WTC11 (cell line): ENCODE measurements at regions not wholly inside any gene's neighbourhood (a gene's known extent, or its start where the extent isn't known, plus 50 kb on each side); places are given as distances from the start of the nearest gene placed in this dataset.

Experiments used
- ATAC-seq: fragments of 200-7000 bp; cut with Tn5 transposase; 2 replicates; pipeline ENCODE4 v1.10.0; 2021; ENCODE audit warnings: mild to moderate bottlenecking, moderate library complexity
- CTCF ChIA-PET: fragments of 300-600 bp; sonication (Branson Sonifier 250); formaldehyde crosslinking; loops from one replicate; lab custom pipeline; 2021; ENCODE audit warnings: antibody characterized with exemption; lab: Charles Lee
- POLR2A ChIA-PET: fragments of 350-600 bp; sonication (Branson Sonifier 250); formaldehyde crosslinking; loops from one replicate; lab custom pipeline; 2021; ENCODE audit warnings: antibody characterized with exemption; lab: Charles Lee
- DNase-seq: peaks from one replicate; pipeline ENCODE4 v3.0.0; 2021; ENCODE audit warnings: low spot score
- H3K27ac Mint-ChIP-seq: 2 replicates; pipeline ENCODE4 v1.8.0; 2021; ENCODE audit warnings: mixed read lengths
- H3K27me3 Mint-ChIP-seq: 2 replicates; pipeline ENCODE4 v1.8.0; 2021; ENCODE audit warnings: low read depth, mild to moderate bottlenecking, moderate library complexity, mixed read lengths
- H3K36me3 Mint-ChIP-seq: 2 replicates; pipeline ENCODE4 v1.8.0; 2021; ENCODE audit warnings: mixed read lengths
- H3K4me1 Mint-ChIP-seq: 2 replicates; pipeline ENCODE4 v1.8.0; 2022; ENCODE audit warnings: mixed read lengths
- H3K4me3 Mint-ChIP-seq: 2 replicates; pipeline ENCODE4 v1.8.0; 2021; ENCODE audit warnings: mild to moderate bottlenecking, moderate library complexity, mixed read lengths
- H3K9me3 Mint-ChIP-seq: 2 replicates; pipeline ENCODE4 v1.8.0; 2021; ENCODE audit warnings: mixed read lengths
- ATF2 ChIP-seq: sonication (generic); formaldehyde crosslinking; IDR thresholded peaks from 2 replicates; pipeline ENCODE4 v1.8.1; 2022; ENCODE audit warnings: low read depth, missing genetic modification reagents, borderline replicate concordance
- E2F5 ChIP-seq: sonication (generic); formaldehyde crosslinking; IDR thresholded peaks from 2 replicates; pipeline ENCODE4 v1.8.1; 2022; ENCODE audit warnings: mild to moderate bottlenecking, moderate library complexity, missing genetic modification reagents
- ERG ChIP-seq: fragments of 250-450 bp; sonication (Bioruptor Pico); IDR thresholded peaks from 2 replicates; pipeline ENCODE4 v1.8.0; 2021; ENCODE audit warnings: mild to moderate bottlenecking
- JAZF1 ChIP-seq: fragments of 250-450 bp; sonication (Bioruptor Pico); IDR thresholded peaks from 2 replicates; pipeline ENCODE4 v1.9.0; 2021; ENCODE audit warnings: moderate library complexity, mild to moderate bottlenecking, inconsistent platforms
- RELA ChIP-seq: sonication (generic); formaldehyde crosslinking; IDR thresholded peaks from 2 replicates; pipeline ENCODE4 v1.8.1; 2022; ENCODE audit warnings: missing genetic modification reagents, mild to moderate bottlenecking, borderline replicate concordance
- RORB ChIP-seq: fragments of 250-450 bp; sonication (Bioruptor Pico); IDR thresholded peaks from 2 replicates; pipeline ENCODE4 v1.9.0; 2021; ENCODE audit warnings: mild to moderate bottlenecking
- SMAD4 ChIP-seq: sonication (generic); formaldehyde crosslinking; IDR thresholded peaks from 2 replicates; pipeline ENCODE4 v1.8.0; 2022; ENCODE audit warnings: mild to moderate bottlenecking, missing genetic modification reagents
- STAT6 ChIP-seq: sonication (generic); formaldehyde crosslinking; conservative IDR thresholded peaks from 2 replicates; pipeline ENCODE4 v1.8.1; 2023; ENCODE audit warnings: mild to moderate bottlenecking, low read depth, missing genetic modification reagents, moderate library complexity
- TCF7 ChIP-seq: sonication (generic); formaldehyde crosslinking; IDR thresholded peaks from 2 replicates; pipeline ENCODE4 v1.8.0; 2022; ENCODE audit warnings: mild to moderate bottlenecking, low read depth, missing genetic modification reagents, moderate library complexity
- TP53 ChIP-seq: sonication (generic); formaldehyde crosslinking; IDR thresholded peaks from 2 replicates; pipeline ENCODE4 v1.8.1; 2023; ENCODE audit warnings: mild to moderate bottlenecking, missing genetic modification reagents
- ZNF281 ChIP-seq: sonication (generic); formaldehyde crosslinking; IDR thresholded peaks from 2 replicates; pipeline ENCODE4 v1.8.0; 2023; ENCODE audit warnings: mild to moderate bottlenecking, missing genetic modification reagents
- ZNF317 ChIP-seq: sonication (generic); formaldehyde crosslinking; IDR thresholded peaks from 2 replicates; pipeline ENCODE4 v1.8.1; 2023; ENCODE audit warnings: low read depth, mild to moderate bottlenecking, moderate library complexity, missing genetic modification reagents, borderline replicate concordance
- TF ChIP-seq, protein P1 (sequence below): fragments of 250-450 bp; sonication (Bioruptor Pico); IDR thresholded peaks from 2 replicates; pipeline ENCODE4 v1.9.0; 2021; ENCODE audit warnings: mild to moderate bottlenecking, borderline replicate concordance
- TF ChIP-seq, protein P2 (sequence below): sonication (generic); formaldehyde crosslinking; IDR thresholded peaks from 2 replicates; pipeline ENCODE4 v1.8.0; 2023; ENCODE audit warnings: missing genetic modification reagents
- TF ChIP-seq, protein P3 (sequence below): sonication (generic); formaldehyde crosslinking; IDR thresholded peaks from 2 replicates; pipeline ENCODE4 v1.8.1; 2023; ENCODE audit warnings: mild to moderate bottlenecking, missing genetic modification reagents
- TF ChIP-seq, protein P4 (sequence below): fragments of 250-450 bp; sonication (Bioruptor Pico); IDR thresholded peaks from 2 replicates; pipeline ENCODE4 v1.9.0; 2021; ENCODE audit warnings: moderate library complexity, mild to moderate bottlenecking, inconsistent platforms, borderline replicate concordance
- TF ChIP-seq, protein P5 (sequence below): fragments of 250-450 bp; sonication (Bioruptor Pico); conservative IDR thresholded peaks from 2 replicates; pipeline ENCODE4 v1.9.0; 2021; ENCODE audit warnings: mild to moderate bottlenecking

DNA sequence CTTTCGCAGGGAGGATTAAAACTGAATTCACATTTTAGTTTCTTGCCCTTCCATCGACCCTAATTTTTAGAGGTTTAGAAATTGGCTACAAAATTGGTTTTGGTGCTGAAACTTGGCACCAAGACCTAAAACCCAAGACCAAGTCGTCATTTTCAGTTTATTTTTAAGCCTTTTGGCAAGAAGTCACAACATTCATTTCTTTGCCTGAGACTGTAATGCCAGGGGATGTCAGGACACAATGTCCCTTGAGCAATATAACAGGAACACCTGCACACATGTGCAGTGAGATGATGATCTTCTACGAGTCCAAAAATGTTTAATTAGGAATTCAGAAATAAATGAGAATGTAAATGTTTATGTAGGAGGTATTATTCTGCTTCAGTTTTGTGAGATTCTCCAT lies 335.4 kb upstream of the ANKRD30A start:
- TF ChIP-seq, protein P1, sequence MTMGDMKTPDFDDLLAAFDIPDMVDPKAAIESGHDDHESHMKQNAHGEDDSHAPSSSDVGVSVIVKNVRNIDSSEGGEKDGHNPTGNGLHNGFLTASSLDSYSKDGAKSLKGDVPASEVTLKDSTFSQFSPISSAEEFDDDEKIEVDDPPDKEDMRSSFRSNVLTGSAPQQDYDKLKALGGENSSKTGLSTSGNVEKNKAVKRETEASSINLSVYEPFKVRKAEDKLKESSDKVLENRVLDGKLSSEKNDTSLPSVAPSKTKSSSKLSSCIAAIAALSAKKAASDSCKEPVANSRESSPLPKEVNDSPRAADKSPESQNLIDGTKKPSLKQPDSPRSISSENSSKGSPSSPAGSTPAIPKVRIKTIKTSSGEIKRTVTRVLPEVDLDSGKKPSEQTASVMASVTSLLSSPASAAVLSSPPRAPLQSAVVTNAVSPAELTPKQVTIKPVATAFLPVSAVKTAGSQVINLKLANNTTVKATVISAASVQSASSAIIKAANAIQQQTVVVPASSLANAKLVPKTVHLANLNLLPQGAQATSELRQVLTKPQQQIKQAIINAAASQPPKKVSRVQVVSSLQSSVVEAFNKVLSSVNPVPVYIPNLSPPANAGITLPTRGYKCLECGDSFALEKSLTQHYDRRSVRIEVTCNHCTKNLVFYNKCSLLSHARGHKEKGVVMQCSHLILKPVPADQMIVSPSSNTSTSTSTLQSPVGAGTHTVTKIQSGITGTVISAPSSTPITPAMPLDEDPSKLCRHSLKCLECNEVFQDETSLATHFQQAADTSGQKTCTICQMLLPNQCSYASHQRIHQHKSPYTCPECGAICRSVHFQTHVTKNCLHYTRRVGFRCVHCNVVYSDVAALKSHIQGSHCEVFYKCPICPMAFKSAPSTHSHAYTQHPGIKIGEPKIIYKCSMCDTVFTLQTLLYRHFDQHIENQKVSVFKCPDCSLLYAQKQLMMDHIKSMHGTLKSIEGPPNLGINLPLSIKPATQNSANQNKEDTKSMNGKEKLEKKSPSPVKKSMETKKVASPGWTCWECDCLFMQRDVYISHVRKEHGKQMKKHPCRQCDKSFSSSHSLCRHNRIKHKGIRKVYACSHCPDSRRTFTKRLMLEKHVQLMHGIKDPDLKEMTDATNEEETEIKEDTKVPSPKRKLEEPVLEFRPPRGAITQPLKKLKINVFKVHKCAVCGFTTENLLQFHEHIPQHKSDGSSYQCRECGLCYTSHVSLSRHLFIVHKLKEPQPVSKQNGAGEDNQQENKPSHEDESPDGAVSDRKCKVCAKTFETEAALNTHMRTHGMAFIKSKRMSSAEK (CRISPR knock-in tag), result no peak
- TF ChIP-seq STAT6 (CRISPR knock-in tag) (no peak), E2F5 (CRISPR knock-in tag) (no peak), RELA (CRISPR knock-in tag) (no peak), TP53 (no peak), RORB (CRISPR knock-in tag) (no peak), TCF7 (CRISPR knock-in tag) (no peak), SMAD4 (no peak), ZNF281 (CRISPR knock-in tag) (no peak), ATF2 (CRISPR knock-in tag) (no peak), JAZF1 (no peak), ERG (CRISPR knock-in tag) (no peak), ZNF317 (CRISPR knock-in tag) (no peak)
- TF ChIP-seq, protein P2, sequence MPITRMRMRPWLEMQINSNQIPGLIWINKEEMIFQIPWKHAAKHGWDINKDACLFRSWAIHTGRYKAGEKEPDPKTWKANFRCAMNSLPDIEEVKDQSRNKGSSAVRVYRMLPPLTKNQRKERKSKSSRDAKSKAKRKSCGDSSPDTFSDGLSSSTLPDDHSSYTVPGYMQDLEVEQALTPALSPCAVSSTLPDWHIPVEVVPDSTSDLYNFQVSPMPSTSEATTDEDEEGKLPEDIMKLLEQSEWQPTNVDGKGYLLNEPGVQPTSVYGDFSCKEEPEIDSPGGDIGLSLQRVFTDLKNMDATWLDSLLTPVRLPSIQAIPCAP (CRISPR knock-in tag), result no peak
- TF ChIP-seq, protein P3, sequence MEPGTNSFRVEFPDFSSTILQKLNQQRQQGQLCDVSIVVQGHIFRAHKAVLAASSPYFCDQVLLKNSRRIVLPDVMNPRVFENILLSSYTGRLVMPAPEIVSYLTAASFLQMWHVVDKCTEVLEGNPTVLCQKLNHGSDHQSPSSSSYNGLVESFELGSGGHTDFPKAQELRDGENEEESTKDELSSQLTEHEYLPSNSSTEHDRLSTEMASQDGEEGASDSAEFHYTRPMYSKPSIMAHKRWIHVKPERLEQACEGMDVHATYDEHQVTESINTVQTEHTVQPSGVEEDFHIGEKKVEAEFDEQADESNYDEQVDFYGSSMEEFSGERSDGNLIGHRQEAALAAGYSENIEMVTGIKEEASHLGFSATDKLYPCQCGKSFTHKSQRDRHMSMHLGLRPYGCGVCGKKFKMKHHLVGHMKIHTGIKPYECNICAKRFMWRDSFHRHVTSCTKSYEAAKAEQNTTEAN (CRISPR knock-in tag), result no peak
- TF ChIP-seq, protein P4, sequence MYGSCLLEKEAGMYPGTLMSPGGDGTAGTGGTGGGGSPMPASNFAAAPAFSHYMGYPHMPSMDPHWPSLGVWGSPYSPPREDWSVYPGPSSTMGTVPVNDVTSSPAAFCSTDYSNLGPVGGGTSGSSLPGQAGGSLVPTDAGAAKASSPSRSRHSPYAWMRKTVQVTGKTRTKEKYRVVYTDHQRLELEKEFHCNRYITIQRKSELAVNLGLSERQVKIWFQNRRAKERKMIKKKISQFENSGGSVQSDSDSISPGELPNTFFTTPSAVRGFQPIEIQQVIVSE (CRISPR knock-in tag), result no peak
- TF ChIP-seq, protein P5, sequence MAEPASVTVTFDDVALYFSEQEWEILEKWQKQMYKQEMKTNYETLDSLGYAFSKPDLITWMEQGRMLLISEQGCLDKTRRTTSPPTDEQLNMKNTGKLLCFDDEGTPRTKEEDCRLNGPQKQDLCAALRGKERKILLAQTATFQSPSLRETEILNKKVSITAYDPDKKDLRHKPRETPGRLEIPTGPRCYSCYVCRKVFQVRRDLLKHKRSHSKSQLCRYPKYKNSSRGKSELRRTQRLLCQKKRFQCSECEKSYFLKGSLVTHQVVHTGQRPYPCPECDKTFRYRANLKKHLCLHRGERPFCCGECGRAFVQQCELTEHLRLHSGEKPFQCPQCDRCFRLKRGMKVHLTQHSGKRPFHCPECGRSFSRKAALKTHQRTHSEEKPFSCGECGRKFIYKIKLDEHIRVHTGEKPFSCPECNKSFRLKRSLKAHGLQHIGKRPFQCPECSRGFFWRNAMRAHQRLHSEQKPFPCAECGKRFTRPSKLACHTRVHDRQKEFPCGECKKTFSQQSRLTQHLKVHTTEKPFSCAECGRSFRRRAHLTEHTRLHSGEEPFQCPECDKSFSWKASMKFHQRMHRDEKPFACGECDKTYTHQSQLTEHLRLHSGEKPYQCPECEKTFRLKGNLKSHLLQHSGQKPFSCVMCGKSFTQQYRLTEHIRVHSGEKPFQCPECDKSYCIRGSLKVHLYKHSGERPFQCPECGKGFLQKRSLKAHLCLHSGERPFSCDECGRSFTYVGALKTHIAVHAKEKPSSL, result no peak
- TF ChIP-seq, all 79 proteins: peak for 0
- H3K36me3 Mint-ChIP-seq, result no peaks in the 10 kb centered on the region
- ChIA-PET CTCF (interaction anchor here (1.2 kb wide), 1 partner anchor 10 kb away, joined by 3 read pairs; no protein-coding TSS in a partner anchor), POLR2A (no interaction called here)
- H3K4me1 Mint-ChIP-seq, result no peaks in the 10 kb centered on the region
- no peaks in the 10 kb centered on the region for H3K9me3 Mint-ChIP-seq
- no peak overlapping the region for H3K4me3 Mint-ChIP-seq
- no peaks in the 10 kb centered on the region; the same call in 1 of the 2 replicates for H3K27me3 Mint-ChIP-seq
- ATAC-seq, result no peak
- H3K27ac Mint-ChIP-seq, result no peak overlapping the region
- no peak for DNase-seq
